ENCODE measurements at regions not wholly inside any gene's neighbourhood (a gene's known extent, or its start where the extent isn't known, plus 50 kb on each side); places are given as distances from the start of the nearest gene placed in this dataset.
"Not testable (repeated sequence)": the region's sequence is repeated elsewhere in the genome, so short reads cannot be mapped to it uniquely, and the experiment has no call there.

DNA sequence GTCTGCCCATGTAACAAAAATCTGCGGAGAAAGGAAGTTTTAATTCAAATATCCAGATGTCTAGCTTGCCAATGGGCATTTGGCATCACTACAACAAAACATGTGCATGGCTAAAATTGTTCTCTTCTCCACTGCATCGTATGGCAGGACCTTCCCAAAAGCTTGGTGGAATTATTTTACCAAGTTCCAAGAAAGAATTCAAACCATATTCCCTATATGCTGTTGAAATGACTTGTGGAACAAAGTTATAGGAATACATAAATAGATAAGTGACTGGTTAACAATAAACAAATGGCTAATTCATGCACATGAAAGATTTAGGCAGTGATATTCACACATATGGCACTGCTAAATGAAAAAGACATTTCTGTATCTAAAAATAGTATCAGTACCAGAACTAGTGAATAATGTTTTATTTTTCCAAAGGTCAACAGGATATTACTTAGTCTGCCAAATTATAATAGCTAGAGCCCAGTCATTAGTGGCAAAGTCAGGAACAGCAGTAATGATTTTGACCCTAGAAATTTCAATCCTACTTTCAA lies 425.4 kb upstream of the VRK2 start:
- DNase-seq, result no peak

DNA sequence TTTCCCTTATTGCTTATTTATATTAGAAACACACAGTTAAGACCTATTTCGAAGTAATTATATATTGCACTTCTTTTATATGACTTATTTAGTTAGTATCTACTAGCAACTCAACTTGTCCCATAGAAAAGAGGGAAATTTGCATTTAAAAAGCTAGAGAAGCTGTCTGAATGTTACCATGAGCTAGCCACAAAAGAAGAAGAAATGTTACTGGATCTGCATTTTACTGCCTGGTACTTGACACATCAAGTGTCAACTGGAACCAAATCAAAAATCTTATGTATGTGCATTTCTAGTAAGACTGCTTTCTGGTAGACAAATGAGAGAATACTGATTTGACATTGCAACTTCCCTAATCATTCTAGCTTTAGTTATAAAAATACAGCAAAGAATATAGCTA lies 424.6 kb upstream of the VRK2 start:
- DNase-seq, result no peak

DNA sequence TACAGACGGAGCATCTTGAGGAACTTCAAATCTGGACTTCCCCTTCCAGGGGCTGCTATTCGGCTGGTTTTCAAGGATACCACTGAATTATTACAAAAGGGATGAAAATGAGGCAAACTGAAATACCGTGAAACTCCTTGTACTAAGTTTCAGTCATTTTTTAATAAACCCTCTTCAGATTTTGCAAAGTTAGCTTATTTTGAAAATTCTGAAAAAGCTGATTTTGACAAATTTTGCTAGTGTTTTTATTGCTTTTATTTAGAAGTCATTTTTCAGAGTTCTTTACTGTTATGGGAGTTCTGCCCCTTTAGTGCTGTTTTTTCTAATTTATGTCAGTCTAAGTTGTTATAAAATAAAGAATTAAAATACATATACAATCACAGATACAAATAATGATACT lies 390.4 kb upstream of the VRK2 start:
- no peak for DNase-seq

GRCh38 chr2:57669570-57669969 lies 377.0 kb upstream of the VRK2 start:
- DNase-seq, result no peak

DNA sequence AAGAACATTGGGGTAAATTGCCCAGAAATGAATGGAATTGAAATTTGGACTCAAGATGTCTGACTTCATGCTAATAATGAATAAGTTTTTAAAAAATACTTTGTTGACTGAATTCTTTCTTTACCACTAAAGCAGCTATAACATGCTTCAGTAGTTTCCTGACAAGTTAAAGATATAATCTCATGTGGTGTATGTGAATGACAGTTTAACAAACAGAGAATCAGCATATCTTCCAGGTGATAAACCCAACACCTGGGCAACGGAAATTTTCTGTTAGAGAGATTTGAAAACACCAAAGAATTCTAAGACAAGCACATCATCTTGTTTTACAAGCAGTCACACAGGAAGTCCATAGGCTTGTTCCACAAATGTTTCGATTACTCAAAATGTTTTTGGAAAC lies 372.6 kb upstream of the VRK2 start:
- no peak for DNase-seq

DNA sequence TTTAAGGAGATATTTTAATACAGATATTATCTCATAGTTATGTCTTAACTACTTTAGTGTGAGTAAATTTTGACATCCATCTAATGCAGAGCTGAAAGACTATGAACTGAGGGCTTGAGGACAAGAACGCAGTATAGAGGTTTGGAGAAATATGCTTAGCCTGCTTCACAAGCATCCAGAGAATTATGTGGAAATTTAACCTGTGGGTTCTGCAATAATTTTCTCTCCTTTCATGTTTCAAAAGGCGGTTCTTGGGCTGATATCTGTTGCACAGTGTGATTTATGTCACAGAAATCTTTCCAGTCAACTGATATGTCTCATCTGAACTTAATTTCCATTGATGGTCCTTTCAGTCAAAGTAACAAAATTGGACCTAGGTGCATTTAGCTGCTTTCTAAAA lies 371.9 kb upstream of the VRK2 start:
- no peak for DNase-seq

GRCh38 chr2:57677296-57677695 lies 369.3 kb upstream of the VRK2 start:
- DNase-seq, result no peak

DNA sequence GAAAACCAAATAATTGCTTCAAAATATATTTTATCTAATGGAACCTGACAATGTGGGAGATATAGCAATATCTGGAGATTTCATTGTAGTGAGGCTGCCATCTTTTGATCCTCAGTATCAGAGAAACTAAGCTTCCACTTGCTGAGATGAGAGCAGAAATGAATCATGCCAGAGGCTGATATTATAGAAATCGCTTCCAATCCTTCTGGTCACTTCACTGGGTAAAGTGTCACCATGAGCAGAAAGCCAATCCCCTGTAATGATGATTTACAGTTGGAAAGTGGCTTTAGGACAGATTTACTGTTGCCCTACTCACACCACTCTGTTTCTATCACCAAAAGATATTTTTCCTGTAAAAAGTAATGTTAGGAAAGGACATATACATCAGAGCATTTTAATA lies 365.0 kb upstream of the VRK2 start:
- no peak for DNase-seq

DNA sequence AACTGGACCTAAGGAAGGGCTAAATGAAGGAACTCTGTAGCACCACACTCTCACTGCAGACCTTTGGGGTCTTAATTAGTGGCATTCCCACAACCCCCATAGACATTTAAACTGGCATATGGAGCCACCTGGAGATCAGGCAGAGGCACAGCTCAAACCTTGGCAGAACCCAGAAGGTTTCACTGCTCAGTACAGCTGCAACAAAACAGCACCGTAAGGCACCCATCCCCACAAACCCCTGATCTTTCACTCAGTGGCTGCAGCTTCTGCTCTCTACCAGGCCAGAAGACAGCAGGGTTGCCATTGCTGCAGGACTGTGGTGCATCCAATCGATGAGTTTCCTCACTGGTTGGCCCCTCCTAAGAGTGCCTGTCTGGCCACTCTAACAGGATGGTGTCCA lies 361.6 kb upstream of the VRK2 start:
- DNase-seq, result no peak

DNA sequence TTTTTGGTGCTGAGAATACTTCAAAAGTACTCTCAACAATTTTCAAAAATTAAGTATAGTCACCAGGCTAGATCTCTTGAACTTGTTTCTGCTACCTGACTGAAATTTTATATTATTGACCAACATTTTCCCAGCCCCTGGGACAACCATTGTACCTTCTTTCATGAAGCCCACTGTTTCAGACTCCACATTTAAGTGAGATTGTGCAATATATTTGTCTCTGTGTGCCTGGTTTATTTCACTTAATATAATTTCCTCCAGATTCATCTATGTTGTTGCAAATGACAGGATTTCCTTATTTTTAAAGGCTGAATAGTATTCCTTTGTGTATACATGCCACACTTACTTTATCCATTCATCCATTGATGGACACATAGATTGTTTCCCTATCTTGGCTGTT lies 354.2 kb upstream of the VRK2 start:
- no peak for DNase-seq

- no peak for DNase-seq
Measured at GRCh38 chr2:57693177-57693576, 353.4 kb upstream of the VRK2 start.

- DNase-seq, result no peak
Measured at GRCh38 chr2:57693965-57694364, 352.6 kb upstream of the VRK2 start.

DNA sequence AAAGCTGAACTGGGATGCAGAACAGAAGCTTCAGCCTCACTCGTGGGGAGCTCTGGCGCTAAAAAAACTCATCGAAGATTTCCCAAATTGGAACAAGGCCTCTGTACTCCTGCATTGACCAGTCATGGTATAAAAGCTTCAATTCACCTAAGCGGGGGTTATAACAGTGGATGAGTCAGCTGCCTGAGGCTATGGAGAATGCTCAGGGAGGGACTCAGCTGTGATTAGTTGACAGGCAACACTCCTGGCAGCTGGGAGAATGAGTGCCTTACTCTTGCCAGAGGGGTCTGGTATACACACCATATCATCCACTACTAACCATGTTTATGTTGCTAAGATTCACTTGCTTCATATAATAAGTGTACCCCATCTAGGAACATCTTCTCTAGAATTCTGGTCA lies 350.6 kb upstream of the VRK2 start:
- DNase-seq, result no peak

GRCh38 chr2:57698392-57698791 lies 348.2 kb upstream of the VRK2 start:
- DNase-seq, result no peak

GRCh38 chr2:57698935-57699449 lies 347.6 kb upstream of the VRK2 start:
- DNase-seq, result no peak

GRCh38 chr2:57701391-57701791 lies 345.2 kb upstream of the VRK2 start:
- no peak for DNase-seq

DNA sequence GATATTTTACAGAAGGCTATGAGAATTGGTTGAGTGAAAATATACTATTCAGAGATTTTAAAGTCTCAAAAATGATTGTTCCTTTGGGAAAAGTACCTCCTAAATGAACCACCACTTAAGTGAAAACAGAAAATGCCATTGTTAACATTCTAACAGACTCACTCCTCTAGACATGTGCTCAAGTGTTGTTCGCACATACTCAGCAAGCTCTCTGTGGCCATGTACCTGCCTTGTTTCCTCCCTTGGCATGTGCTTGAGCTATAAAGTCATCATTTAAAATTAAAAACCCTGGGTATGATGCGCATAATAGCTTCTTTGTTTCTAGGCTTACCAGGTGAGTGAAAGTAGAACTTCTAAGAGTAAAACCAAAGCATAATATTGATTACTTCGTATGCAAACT lies 343.2 kb upstream of the VRK2 start:
- no peak for DNase-seq

- not testable (repeated sequence) for DNase-seq
Measured at GRCh38 chr2:57707794-57708193, 338.8 kb upstream of the VRK2 start.

DNA sequence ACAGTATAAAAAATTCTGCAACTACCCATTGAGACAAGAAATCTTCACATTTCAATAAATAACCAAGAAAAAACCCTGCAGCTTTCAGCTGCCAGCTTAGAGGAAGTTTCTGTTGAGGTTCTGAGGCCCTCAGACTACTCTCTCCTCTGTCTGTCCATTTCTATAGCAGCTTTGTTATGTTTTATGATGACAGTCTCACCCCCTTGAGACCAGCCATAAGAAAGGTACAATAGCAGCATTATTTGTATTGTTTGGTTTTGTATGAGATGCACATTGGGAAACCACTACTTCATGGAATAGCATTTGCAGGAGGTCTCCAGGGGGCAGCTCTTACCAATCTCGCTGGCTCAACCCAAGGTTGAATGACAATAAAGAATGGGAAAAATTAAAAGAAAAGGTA lies 334.6 kb upstream of the VRK2 start:
- DNase-seq, result no peak

- peak; percentile 29 for DNase-seq
Measured at GRCh38 chr2:57720728-57721627, 325.6 kb upstream of the VRK2 start.

GRCh38 chr2:57725337-57725947 lies 321.2 kb upstream of the VRK2 start:
- no peak for DNase-seq

DNA sequence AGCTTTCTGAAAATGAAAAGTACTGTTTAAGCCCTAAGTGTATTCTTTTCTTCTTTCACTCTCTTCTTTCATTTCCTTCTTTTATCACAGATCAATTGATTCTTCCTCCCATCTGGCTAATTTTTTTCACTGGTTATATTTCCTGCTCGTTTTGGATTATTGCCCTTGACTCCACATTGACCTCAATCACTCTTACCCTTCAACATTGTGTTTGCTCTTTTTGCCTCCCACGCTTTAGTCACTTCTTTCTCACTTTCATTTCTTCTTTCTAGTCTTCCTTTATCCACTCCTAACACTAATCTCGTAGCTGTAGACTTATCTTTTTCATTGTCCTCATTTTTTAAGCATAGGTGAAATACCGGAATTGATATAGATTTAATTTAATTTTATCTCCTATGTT lies 320.3 kb upstream of the VRK2 start:
- DNase-seq, result no peak

DNA sequence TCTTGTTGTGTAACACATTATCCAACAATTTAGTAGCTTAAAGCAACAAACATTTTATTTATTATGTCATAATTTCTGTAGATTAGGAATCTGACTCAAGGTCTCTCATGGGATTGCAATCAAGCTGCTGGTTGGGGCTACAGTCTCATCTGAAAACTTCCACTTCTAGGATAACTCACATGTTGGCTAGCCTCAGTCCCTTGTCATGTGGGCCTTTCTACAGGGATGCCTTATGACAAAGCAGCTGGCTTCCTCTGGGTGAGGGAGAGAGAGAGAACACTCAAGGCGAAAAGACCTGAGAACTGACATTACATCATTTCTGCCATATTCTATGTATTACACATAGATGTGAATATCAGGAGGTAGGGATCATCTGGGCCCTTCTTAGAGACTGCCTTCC lies 317.9 kb upstream of the VRK2 start:
- no peak for DNase-seq

DNA sequence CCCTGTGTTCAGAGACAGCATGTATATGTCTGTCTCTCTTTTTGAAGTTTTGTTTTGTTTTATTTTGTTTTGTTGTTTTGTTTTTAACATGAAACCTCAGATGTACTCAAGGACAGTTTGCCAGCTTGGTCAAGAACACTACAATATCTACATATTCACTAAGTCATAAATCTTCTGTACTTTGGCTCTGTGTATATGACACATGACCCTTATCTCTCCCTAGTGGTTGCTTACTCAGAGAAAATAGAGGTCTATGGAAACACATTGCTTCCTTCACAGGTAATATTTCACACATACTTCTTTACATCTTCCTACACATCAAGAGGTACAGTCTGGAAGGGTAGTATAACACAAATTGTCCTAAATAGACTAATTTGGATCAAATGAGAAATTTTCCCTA lies 312.6 kb upstream of the VRK2 start:
- DNase-seq, result no peak
